ENCODE measurements at regions not wholly inside any gene's neighbourhood (a gene's known extent, or its start where the extent isn't known, plus 50 kb on each side); places are given as distances from the start of the nearest gene placed in this dataset.

- no peaks in the 10 kb centered on the region for H3K4me1 ChIP-seq
- no peak overlapping the region for H3K27ac ChIP-seq
- no peaks in the 10 kb centered on the region for H3K27me3 ChIP-seq
- H3K9me3 ChIP-seq = no peaks in the 10 kb centered on the region
- intact Hi-C loops (cut with DNase I) = no loop called here
- DNase-seq (no peak), ATAC-seq (no peak)
- H3K36me3 ChIP-seq (replicated peaks in 1 of 2; ENCODE audit: insufficient read depth in 1 of 2, low read depth in 2 of 2) = no peaks in the 10 kb centered on the region
- TF ChIP-seq CTCF (IDR thresholded peaks at IDR 0.05) (no peak), POLR2A (IDR thresholded peaks at IDR 0.05) (no peak)
- no peak overlapping the region for H3K4me3 ChIP-seq
- 74 to 85% methylated on average over 6 of the region's 6 CpGs for WGBS, 2 donors
Measured at GRCh38 chr1:25068316-25068715, 138.2 kb upstream of the RUNX3 start.

GRCh38 chr1:25067518-25068251 lies 137.6 kb upstream of the RUNX3 start:
- ATAC-seq (no peak), DNase-seq (no peak)
- H3K27me3 ChIP-seq = no peaks in the 10 kb centered on the region
- no peak overlapping the region for H3K27ac ChIP-seq
- intact Hi-C loops (cut with DNase I) = no loop called here
- TF ChIP-seq CTCF (IDR thresholded peaks at IDR 0.05) (no peak), POLR2A (IDR thresholded peaks at IDR 0.05) (no peak)
- H3K4me1 ChIP-seq = no peaks in the 10 kb centered on the region
- no peak overlapping the region for H3K4me3 ChIP-seq
- no peaks in the 10 kb centered on the region for H3K36me3 ChIP-seq (replicated peaks in 1 of 2; ENCODE audit: insufficient read depth in 1 of 2, low read depth in 2 of 2)
- WGBS, 2 donors = 80 to 81% methylated on average over 9 of the region's 9 CpGs
- H3K9me3 ChIP-seq = no peaks in the 10 kb centered on the region

- Histone ChIP-seq H3K36me3 (replicated peaks in 1 of 2; ENCODE audit: insufficient read depth in 1 of 2, low read depth in 2 of 2) (no peaks in the 10 kb centered on the region), H3K4me1 (no peaks in the 10 kb centered on the region), H3K27me3 (no peaks in the 10 kb centered on the region), H3K27ac (no peak overlapping the region), H3K4me3 (no peak overlapping the region), H3K9me3 (no peaks in the 10 kb centered on the region)
- intact Hi-C loops (cut with DNase I) = no loop called here
- 48 to 50% methylated on average over 12 of the region's 12 CpGs for WGBS, 2 donors
- DNase-seq (no peak), ATAC-seq (no peak)
- no peak for TF ChIP-seq CTCF (IDR thresholded peaks at IDR 0.05)
- no peak for TF ChIP-seq POLR2A (IDR thresholded peaks at IDR 0.05)
Measured at GRCh38 chr1:25066731-25067517, 136.8 kb upstream of the RUNX3 start.

- Histone ChIP-seq H3K27ac (no peak overlapping the region), H3K4me3 (no peak overlapping the region), H3K27me3 (no peaks in the 10 kb centered on the region), H3K4me1 (no peaks in the 10 kb centered on the region), H3K36me3 (replicated peaks in 1 of 2; ENCODE audit: insufficient read depth in 1 of 2, low read depth in 2 of 2) (no peaks in the 10 kb centered on the region), H3K9me3 (no peaks in the 10 kb centered on the region)
- intact Hi-C loops (cut with DNase I) = no loop called here
- ATAC-seq (no peak), DNase-seq (no peak)
- no peak for TF ChIP-seq POLR2A (IDR thresholded peaks at IDR 0.05)
- no peak for TF ChIP-seq CTCF (IDR thresholded peaks at IDR 0.05)
- 30 to 43% methylated on average over 5 to 8 of the region's 8 CpGs for WGBS, 2 donors
Measured at GRCh38 chr1:25066256-25066655, 136.2 kb upstream of the RUNX3 start.
